ENCODE measurements at regions not wholly inside any gene's neighbourhood (a gene's known extent, or its start where the extent isn't known, plus 50 kb on each side); places are given as distances from the start of the nearest gene placed in this dataset.

DNA sequence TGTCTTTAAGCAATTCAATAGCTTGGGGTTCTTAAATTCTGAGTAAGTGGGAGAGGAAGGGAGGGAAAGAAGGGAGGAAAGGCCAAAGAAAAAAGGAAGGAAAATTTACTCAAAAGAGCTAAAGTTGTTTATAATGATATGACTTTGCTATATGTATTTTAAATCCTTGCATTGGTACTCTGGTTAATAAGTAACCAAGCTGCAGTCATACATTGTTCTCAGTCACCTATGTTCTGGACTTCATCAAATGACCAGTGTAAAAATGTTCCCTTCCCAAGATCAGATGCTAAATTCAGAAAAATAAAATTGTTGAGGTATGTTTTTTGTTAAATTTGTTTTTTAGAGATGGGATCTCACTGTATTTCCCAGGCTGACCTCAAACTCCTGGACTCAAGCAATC lies 259.9 kb upstream of the CPNE8 start:
- H4K91ac ChIP-seq (replicated peaks; ENCODE audit: insufficient read length, low read length): no peak overlapping the region
- no peak for DNase-seq (ENCODE audit: low read depth in 1 of 2, low spot score in 2 of 2)

More for the DNA sequence above, 259.9 kb upstream of the CPNE8 start:
- 0 out of 7 replicates have a peak, but pooled peaks cover 0 to 2% (median 0%) of the 10 kb centered on the region in 4 experiments for H3K4me1 ChIP-seq (replicated peaks in 1 of 4; ENCODE audit: control insufficient read depth in 3 of 4, insufficient read depth in 4 of 4, low read length in 3 of 4)
- H3K27me3 ChIP-seq (replicated peaks in 1 of 4; ENCODE audit: control insufficient read depth in 3 of 4, extremely low read depth in 1 of 4, insufficient read depth in 3 of 4, low read length in 3 of 4): no peaks in the 10 kb centered on the region
- no peak overlapping the region for H2BK5ac ChIP-seq (ENCODE audit: low read depth, low read length)
- no peak overlapping the region for H3K4me3 ChIP-seq (ENCODE audit: extremely low read depth in 1 of 4, insufficient read depth in 2 of 4, low read depth in 3 of 4, low read length in 4 of 4)
- H3K4ac ChIP-seq (replicated peaks; ENCODE audit: insufficient read length, low read depth, low read length): no peak overlapping the region
- H3K79me2 ChIP-seq (ENCODE audit: control insufficient read depth in 1 of 2, insufficient read depth in 2 of 2, low read length in 2 of 2): no peaks in the 10 kb centered on the region
- no peak overlapping the region for H3K23ac ChIP-seq (ENCODE audit: insufficient read length)
- no peaks in the 10 kb centered on the region for H3K36me3 ChIP-seq (ENCODE audit: control insufficient read depth in 2 of 4, insufficient read depth in 4 of 4, low read length in 3 of 4)
- H2BK15ac ChIP-seq (ENCODE audit: low read length): no peak overlapping the region
- no peak overlapping the region for H2AFZ ChIP-seq (ENCODE audit: low read length)
- no peak overlapping the region for H3K14ac ChIP-seq (ENCODE audit: insufficient read length)
- H3K56ac ChIP-seq (replicated peaks; ENCODE audit: insufficient read length, low read depth, low read length): no peak overlapping the region
- TF ChIP-seq, protein P1, sequence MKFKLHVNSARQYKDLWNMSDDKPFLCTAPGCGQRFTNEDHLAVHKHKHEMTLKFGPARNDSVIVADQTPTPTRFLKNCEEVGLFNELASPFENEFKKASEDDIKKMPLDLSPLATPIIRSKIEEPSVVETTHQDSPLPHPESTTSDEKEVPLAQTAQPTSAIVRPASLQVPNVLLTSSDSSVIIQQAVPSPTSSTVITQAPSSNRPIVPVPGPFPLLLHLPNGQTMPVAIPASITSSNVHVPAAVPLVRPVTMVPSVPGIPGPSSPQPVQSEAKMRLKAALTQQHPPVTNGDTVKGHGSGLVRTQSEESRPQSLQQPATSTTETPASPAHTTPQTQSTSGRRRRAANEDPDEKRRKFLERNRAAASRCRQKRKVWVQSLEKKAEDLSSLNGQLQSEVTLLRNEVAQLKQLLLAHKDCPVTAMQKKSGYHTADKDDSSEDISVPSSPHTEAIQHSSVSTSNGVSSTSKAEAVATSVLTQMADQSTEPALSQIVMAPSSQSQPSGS (IDR thresholded peaks at IDR 0.05; ENCODE audit: low read length): no peak
- no peak overlapping the region for H3K4me2 ChIP-seq (ENCODE audit: insufficient read depth in 1 of 2, low read depth in 2 of 2, low read length in 2 of 2)
- no peaks in the 10 kb centered on the region for H3K9me3 ChIP-seq (ENCODE audit: insufficient read depth in 2 of 2, low read depth in 1 of 2, low read length in 1 of 2)
- no peak overlapping the region for H3K18ac ChIP-seq (ENCODE audit: extremely low read depth, low read length)
- H3K9ac ChIP-seq (replicated peaks in 1 of 4; ENCODE audit: extremely low read depth in 1 of 4, low read depth in 3 of 4, low read length in 3 of 4): no peak overlapping the region
- no peak overlapping the region for H2AK5ac ChIP-seq (ENCODE audit: low read depth, low read length)
- no peak for FAIRE-seq
- CTCF ChIA-PET (ENCODE audit: partially characterized antibody): interaction anchor here (1.3 to 1.4 kb wide), 4 partner anchors 10 to 109 kb away, joined by 3 to 5 read pairs (median 4); no protein-coding TSS in a partner anchor
- no peaks in the 10 kb centered on the region for H4K20me1 ChIP-seq (replicated peaks in 1 of 2; ENCODE audit: control insufficient read depth in 1 of 2, insufficient read depth in 2 of 2, low read length in 2 of 2)
- POLR2A ChIA-PET (ENCODE audit: partially characterized antibody): no interaction called here
- H2BK12ac ChIP-seq (ENCODE audit: low read depth, low read length): no peak overlapping the region
- no peaks in the 10 kb centered on the region for H3K79me1 ChIP-seq (ENCODE audit: low read depth, low read length)
- no peak overlapping the region for H2BK20ac ChIP-seq (ENCODE audit: low read length)
- H3K27ac ChIP-seq (ENCODE audit: low read depth, low read length): no peak overlapping the region
- no peaks in the 10 kb centered on the region; the same call in 1 of the 2 replicates for H3K23me2 ChIP-seq (ENCODE audit: low read depth, low read length)
- H4K8ac ChIP-seq (ENCODE audit: extremely low read depth, insufficient read depth, low read length): no peak overlapping the region
- no peak overlapping the region for H2BK120ac ChIP-seq (replicated peaks; ENCODE audit: low read depth, low read length)
- no peak overlapping the region for H4K5ac ChIP-seq (ENCODE audit: insufficient read length, low read depth, low read length)
